Loucy (cell line): ENCODE measurements at regions not wholly inside any gene's neighbourhood (a gene's known extent, or its start where the extent isn't known, plus 50 kb on each side); places are given as distances from the start of the nearest gene placed in this dataset.

Experiments used
- EZH2phosphoT487 ChIP-seq: fragments of 200-600 bp; IDR thresholded peaks from 2 replicates; pipeline ENCODE4 v1.6.1; 2018; ENCODE audit warnings: antibody characterized with exemption, mild to moderate bottlenecking, moderate library complexity, borderline replicate concordance
- TF ChIP-seq, protein P1 (sequence below): fragments of 200-600 bp; sonication (generic); conservative IDR thresholded peaks from 2 replicates; pipeline ENCODE4 v1.5.1; 2014; ENCODE audit warnings: mild to moderate bottlenecking, antibody characterized with exemption, low read length

GRCh38 chr16:48682971-48683370 is 73.0 kb upstream of the N4BP1 start:
- TF ChIP-seq, protein P1, sequence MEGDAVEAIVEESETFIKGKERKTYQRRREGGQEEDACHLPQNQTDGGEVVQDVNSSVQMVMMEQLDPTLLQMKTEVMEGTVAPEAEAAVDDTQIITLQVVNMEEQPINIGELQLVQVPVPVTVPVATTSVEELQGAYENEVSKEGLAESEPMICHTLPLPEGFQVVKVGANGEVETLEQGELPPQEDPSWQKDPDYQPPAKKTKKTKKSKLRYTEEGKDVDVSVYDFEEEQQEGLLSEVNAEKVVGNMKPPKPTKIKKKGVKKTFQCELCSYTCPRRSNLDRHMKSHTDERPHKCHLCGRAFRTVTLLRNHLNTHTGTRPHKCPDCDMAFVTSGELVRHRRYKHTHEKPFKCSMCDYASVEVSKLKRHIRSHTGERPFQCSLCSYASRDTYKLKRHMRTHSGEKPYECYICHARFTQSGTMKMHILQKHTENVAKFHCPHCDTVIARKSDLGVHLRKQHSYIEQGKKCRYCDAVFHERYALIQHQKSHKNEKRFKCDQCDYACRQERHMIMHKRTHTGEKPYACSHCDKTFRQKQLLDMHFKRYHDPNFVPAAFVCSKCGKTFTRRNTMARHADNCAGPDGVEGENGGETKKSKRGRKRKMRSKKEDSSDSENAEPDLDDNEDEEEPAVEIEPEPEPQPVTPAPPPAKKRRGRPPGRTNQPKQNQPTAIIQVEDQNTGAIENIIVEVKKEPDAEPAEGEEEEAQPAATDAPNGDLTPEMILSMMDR: no peak
- no peak for TF ChIP-seq EZH2phosphoT487
